ENCODE measurements at regions not wholly inside any gene's neighbourhood (a gene's known extent, or its start where the extent isn't known, plus 50 kb on each side); places are given as distances from the start of the nearest gene placed in this dataset.

- no peak for DNase-seq (ENCODE audit: low read depth)
- in situ Hi-C loops (cut with HindIII; ENCODE audit: low pct_unique_long_range_greater_than_20kb, low sequenced_read_pairs), result no loop called here
Measured at GRCh38 chr1:187270256-187270655, 441.5 kb downstream of the PLA2G4A start.

GRCh38 chr1:187275346-187275745, 446.6 kb downstream of the PLA2G4A start:
- in situ Hi-C loops (cut with HindIII; ENCODE audit: low pct_unique_long_range_greater_than_20kb, low sequenced_read_pairs), result no loop called here
- DNase-seq (ENCODE audit: low read depth), result no peak

- in situ Hi-C loops (cut with HindIII; ENCODE audit: low pct_unique_long_range_greater_than_20kb, low sequenced_read_pairs), result no loop called here
- no peak for DNase-seq (ENCODE audit: low read depth)
Measured at GRCh38 chr1:187275985-187276575, 447.3 kb downstream of the PLA2G4A start.

- in situ Hi-C loops (cut with HindIII; ENCODE audit: low pct_unique_long_range_greater_than_20kb, low sequenced_read_pairs), result no loop called here
- DNase-seq (ENCODE audit: low read depth), result no peak
Measured at GRCh38 chr1:187276677-187277076, 447.9 kb downstream of the PLA2G4A start.

- DNase-seq (ENCODE audit: low read depth), result no peak
- in situ Hi-C loops (cut with HindIII; ENCODE audit: low pct_unique_long_range_greater_than_20kb, low sequenced_read_pairs), result no loop called here
Measured at GRCh38 chr1:187280031-187280430, 451.3 kb downstream of the PLA2G4A start.

GRCh38 chr1:187281085-187281484, 452.3 kb downstream of the PLA2G4A start:
- in situ Hi-C loops (cut with HindIII; ENCODE audit: low pct_unique_long_range_greater_than_20kb, low sequenced_read_pairs), result no loop called here
- DNase-seq (ENCODE audit: low read depth), result no peak

GRCh38 chr1:187283984-187284383, 455.2 kb downstream of the PLA2G4A start:
- in situ Hi-C loops (cut with HindIII; ENCODE audit: low pct_unique_long_range_greater_than_20kb, low sequenced_read_pairs), result no loop called here
- DNase-seq (ENCODE audit: low read depth), result no peak

GRCh38 chr1:187294421-187295201, 465.9 kb downstream of the PLA2G4A start:
- in situ Hi-C loops (cut with HindIII; ENCODE audit: low pct_unique_long_range_greater_than_20kb, low sequenced_read_pairs), result no loop called here
- DNase-seq (ENCODE audit: low read depth), result no peak

- in situ Hi-C loops (cut with HindIII; ENCODE audit: low pct_unique_long_range_greater_than_20kb, low sequenced_read_pairs), result no loop called here
- no peak for DNase-seq (ENCODE audit: low read depth)
Measured at GRCh38 chr1:187300081-187300480, 471.3 kb downstream of the PLA2G4A start.

- in situ Hi-C loops (cut with HindIII; ENCODE audit: low pct_unique_long_range_greater_than_20kb, low sequenced_read_pairs), result no loop called here
- DNase-seq (ENCODE audit: low read depth), result peak; percentile 18
Measured at GRCh38 chr1:187306710-187307415, 478.1 kb downstream of the PLA2G4A start.

- no peak for DNase-seq (ENCODE audit: low read depth)
Measured at GRCh38 chr1:187310038-187310631, 481.4 kb downstream of the PLA2G4A start.

GRCh38 chr1:187313115-187313514, 484.4 kb downstream of the PLA2G4A start:
- in situ Hi-C loops (cut with HindIII; ENCODE audit: low pct_unique_long_range_greater_than_20kb, low sequenced_read_pairs), result no loop called here
- DNase-seq (ENCODE audit: low read depth), result peak; percentile 5

More at GRCh38 chr1:187310038-187310631, 481.4 kb downstream of the PLA2G4A start:
- in situ Hi-C loops (cut with HindIII; ENCODE audit: low pct_unique_long_range_greater_than_20kb, low sequenced_read_pairs), result no loop called here

- DNase-seq (ENCODE audit: low read depth), result no peak
- in situ Hi-C loops (cut with HindIII; ENCODE audit: low pct_unique_long_range_greater_than_20kb, low sequenced_read_pairs), result no loop called here
Measured at GRCh38 chr1:187326557-187326956, 497.8 kb downstream of the PLA2G4A start.

- in situ Hi-C loops (cut with HindIII; ENCODE audit: low pct_unique_long_range_greater_than_20kb, low sequenced_read_pairs), result no loop called here
Measured at GRCh38 chr1:187336441-187337168, 507.9 kb downstream of the PLA2G4A start.

GRCh38 chr1:187338762-187339412, 510.1 kb downstream of the PLA2G4A start:
- in situ Hi-C loops (cut with HindIII; ENCODE audit: low pct_unique_long_range_greater_than_20kb, low sequenced_read_pairs), result no loop called here
- DNase-seq (ENCODE audit: low read depth), result no peak

More at GRCh38 chr1:187336441-187337168, 507.9 kb downstream of the PLA2G4A start:
- DNase-seq (ENCODE audit: low read depth), result no peak

- DNase-seq (ENCODE audit: low read depth), result no peak
Measured at GRCh38 chr1:187342495-187342894, 513.7 kb downstream of the PLA2G4A start.

GRCh38 chr1:187374082-187374481, 545.3 kb downstream of the PLA2G4A start:
- no peak for DNase-seq (ENCODE audit: low read depth)
- in situ Hi-C loops (cut with HindIII; ENCODE audit: low pct_unique_long_range_greater_than_20kb, low sequenced_read_pairs), result no loop called here

More at GRCh38 chr1:187342495-187342894, 513.7 kb downstream of the PLA2G4A start:
- in situ Hi-C loops (cut with HindIII; ENCODE audit: low pct_unique_long_range_greater_than_20kb, low sequenced_read_pairs), result no loop called here

GRCh38 chr1:187374742-187375141, 546.0 kb downstream of the PLA2G4A start:
- no peak for DNase-seq (ENCODE audit: low read depth)

More at GRCh38 chr1:187374742-187375141, 546.0 kb downstream of the PLA2G4A start:
- in situ Hi-C loops (cut with HindIII; ENCODE audit: low pct_unique_long_range_greater_than_20kb, low sequenced_read_pairs), result no loop called here
